GM18517 (cell line): ENCODE measurements at regions not wholly inside any gene's neighbourhood (a gene's known extent, or its start where the extent isn't known, plus 50 kb on each side); places are given as distances from the start of the nearest gene placed in this dataset.

Source experiments
- ATAC-seq: cut with Tn5 transposase; IDR thresholded peaks from one replicate; pipeline ENCODE4 v1.9.1; 2021; ENCODE audit warnings: mild to moderate bottlenecking, moderate library complexity; ENCODE audit not compliant: unreplicated experiment

DNA sequence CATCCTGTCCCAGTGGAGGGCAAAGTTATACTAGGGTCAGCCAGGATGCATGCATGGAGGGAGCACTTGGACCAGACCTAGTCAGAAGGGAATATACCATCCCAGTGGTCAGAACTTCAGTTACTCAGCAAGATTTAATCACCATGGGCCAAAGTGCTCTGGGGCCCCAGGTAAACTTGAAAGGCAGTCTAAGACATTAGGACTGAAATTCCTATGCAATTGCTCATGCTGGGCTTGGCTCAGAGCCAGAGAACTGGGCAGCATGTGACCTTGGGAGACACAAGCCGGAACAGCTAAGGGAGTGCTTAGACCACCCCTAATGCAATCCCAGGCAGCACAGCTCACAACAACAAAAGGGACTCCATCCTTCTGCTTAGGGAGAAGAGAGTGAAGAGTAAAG, 401.3 kb downstream of the KCNJ3 start:
- ATAC-seq: no peak

DNA sequence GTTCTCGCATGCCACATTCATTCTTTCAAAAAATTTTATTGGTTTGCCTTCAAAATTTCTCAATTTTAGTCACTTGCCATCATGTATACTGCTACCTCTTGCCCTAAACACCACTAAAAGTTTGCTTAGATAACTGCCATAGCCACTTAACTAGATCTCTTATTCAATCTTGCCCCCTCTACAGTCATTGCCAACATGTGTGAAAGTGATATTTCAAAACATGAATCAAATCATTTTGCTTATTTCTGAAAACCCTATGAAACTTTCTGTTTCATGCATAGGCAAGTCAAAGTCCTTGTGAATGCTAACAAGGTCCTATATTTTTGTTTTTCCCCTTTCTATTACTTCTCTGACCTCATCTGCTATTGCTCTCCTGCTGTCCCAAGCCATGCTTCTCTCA, 397.1 kb downstream of the KCNJ3 start:
- no peak for ATAC-seq

DNA sequence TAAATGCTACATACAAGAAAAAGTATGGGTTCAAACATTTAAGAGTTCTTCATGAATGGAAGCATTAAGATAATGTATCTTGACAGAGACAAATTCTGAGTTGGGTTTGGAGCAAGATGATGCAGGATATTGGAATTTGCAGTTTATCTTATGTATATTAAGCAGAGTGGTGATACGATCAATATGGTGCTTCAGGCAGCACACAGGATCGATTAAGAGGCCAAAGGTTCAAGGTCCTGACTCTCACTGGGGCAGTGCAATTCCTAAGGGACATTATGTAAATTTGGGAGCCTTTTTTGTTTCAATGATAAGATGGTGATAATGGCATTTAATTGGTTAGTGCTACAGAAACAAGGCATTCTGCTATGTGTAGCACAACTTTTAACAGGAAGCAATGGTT, 381.9 kb downstream of the KCNJ3 start:
- ATAC-seq: no peak

DNA sequence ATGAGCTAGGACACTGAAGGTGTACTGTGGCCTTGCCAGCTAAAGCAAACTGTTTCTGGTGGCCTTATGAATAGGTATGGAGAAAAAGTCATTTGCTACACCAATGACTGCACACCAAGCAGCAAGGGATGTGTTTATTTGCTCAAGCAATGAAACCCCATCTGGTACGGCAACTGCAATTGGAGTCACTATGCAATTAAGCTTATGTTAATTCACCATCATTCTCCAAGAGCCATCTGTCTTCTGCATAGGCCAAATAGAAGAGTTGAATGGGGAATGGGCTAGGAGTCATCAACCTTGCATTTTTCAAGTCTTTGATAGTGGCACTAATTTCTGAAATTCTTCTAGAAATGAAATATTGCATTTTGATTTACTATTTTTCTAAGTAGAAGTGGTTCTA, 372.0 kb downstream of the KCNJ3 start:
- no peak for ATAC-seq

DNA sequence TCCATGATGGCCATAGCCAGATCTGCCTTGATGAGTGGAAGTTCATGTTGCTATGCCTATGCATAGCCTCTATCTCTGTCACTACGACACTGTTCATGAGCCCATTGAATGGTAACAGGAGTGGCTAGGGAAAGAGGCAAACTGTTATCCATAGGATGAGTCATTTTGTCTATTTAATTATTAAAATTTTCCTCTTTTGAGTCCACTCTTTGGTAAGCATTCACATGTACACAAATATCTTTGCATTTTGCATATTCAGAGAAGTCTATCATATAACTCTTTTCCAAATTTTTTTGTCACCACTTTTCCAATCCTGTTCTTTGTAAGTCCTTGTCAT, 364.4 kb downstream of the KCNJ3 start:
- no peak for ATAC-seq

DNA sequence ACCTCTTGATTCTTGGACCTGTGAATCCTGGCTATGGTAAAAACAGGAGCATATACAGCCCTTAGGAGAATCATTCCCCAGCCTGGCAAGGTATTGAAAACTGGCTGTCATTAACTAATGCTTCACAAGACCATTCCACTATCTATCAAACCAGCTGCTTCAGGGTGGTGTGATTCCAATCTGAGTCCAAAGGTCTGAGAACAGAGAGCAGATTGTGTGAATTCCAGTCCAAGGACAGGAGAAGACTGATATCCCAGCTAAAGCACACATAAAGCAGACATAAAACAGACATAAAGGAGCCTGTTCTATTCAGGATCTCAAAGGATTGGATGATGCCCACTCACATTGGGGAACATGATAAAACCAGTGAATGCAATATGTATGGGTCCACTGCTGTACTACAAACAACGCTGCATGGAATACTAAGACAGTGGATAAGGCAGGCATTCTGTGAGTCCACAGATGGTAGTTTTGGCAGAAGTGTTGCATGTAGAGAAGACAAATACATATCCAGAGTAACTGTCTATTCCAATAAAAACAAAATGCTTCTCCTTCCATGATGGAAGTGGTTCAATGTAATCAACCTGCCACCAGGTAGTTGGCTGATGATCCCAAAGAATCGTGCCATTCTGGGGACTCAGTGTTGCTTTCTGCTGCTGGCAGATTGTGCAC, 363.9 kb downstream of the KCNJ3 start:
- ATAC-seq: no peak

DNA sequence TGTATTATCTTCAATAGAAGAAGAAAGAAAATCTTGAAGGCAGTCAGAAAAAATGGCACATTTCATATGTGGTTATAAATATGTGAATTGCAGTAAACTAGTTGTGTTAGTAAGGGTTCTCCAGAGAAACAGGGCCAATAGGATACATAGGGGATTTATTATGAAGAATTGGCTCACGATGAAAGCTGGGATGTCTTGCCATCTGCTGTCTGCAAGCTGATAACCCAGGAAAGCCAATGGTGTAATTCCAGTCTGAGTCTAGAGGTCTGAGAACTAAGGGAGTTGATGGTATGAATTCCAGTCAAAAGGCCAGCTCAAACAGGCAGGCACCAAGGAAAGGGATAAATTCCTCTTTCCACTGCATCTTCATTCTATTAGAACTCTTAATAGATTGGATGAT, 362.4 kb downstream of the KCNJ3 start:
- no peak for ATAC-seq

DNA sequence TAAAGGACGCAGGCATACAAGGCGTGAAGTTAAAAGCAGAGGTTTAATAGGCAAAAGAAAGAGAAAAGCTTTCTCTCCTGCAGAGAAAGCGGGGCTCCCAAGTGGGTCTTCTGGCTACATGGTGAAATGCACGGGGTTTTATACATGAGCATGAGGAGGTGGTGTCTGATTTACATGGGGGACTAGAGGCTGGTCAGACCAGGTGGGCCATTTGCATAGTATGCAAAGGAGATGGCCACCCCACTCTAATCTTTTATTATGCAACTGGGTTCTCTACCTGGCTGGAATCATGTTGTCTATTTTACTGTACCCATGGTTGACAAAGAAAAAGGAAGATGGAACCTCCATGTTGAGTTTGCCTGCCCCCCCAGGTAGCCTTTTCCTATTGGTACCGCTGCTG, 356.2 kb downstream of the KCNJ3 start:
- ATAC-seq: no peak

DNA sequence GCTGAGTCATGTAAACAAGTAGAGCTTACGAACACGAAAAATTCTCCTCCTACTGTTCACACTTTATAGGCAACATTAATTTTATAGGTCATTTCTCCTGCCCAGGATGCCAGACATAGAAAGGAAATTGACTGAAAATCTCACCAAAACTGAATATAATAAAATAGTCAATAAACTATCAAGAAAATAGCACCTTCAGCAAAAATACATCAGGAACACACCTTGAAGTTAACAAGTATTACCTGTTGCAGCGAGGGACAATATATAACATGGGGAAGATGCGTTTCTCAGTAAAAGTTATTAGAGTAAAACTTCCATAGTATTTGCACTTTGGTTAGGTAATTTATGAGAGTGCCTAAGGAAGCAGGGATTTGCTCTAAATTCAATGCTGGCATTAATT, 344.6 kb downstream of the KCNJ3 start:
- ATAC-seq: no peak

DNA sequence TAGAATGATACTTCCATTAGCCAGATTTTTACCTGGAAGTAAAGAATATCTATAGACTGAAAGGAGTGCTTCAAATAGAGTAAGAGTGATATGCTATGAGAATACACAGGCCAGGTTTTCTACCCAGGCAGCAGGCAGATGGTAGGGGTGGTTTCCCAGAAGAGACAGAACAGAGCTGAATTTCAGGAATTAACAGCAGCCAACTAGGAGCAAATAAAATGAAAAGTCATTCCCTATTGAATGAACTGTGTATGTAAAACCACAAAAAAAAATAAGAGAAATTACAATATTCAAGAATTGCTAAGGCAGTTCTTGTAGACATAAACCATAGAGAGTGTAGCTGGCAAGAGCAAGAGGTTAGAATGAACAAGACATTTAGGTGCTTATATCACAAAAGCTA, 336.8 kb downstream of the KCNJ3 start:
- ATAC-seq: no peak

DNA sequence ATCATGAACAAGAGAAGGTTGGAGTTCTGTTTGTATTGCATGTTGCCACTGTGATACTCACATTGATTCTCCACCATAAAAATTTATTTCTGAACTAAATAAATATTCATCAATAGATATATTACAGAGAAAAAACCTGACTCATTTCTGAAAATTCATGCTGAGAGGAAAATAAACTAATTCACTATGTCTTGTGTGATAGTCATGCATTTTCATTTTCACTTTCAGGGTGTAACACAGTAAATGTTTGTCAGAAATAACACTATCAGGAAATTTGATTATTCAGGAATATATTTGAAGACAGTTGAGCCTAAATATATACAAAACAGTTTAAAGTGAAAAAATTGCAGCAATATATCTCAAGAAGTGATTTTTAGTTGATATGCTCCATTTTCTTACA, 335.2 kb downstream of the KCNJ3 start:
- ATAC-seq: peak; percentile 81

DNA sequence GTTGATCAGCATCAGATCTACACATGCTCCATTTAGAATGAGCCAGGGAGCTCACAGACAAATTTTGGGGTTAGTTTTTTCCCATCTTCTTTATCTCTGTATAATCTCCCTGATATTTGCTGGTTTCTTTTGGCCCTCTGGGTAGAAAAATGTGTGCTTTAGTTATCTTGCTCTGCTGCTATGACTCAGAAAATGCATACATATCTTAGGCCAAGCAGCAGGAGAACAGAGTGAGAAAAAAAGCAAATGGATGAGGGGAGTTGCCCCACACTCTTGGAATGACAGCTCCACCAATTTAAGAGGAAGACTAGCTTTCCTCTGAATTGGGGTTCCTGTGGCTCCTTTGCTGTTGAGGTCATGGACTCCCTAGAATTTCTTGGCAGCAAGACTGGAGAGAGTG, 331.8 kb downstream of the KCNJ3 start:
- ATAC-seq: no peak

DNA sequence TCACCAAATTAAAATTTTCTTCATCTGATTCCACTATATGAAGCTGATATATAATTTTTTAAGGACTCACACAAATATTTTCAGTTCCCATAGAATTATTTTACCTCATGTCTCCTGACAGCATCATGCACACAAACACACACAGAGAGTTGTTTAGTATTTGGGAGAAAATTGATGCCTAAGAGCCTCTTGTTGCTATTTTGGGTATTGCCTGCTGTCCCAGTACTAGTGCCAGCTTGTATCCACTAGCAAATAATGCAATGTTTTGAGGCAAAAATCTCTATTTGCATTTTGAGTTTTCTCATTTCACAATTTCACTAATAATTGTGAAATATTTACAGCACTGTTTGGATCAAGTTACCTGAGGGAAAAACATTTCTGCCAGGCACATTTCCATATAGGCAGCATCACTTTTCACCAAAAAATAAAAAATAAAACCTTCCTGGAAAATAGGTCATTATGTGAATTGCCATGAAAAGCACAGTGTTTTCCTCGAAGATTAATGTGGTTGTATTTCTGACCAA, 328.2 kb downstream of the KCNJ3 start:
- no peak for ATAC-seq

DNA sequence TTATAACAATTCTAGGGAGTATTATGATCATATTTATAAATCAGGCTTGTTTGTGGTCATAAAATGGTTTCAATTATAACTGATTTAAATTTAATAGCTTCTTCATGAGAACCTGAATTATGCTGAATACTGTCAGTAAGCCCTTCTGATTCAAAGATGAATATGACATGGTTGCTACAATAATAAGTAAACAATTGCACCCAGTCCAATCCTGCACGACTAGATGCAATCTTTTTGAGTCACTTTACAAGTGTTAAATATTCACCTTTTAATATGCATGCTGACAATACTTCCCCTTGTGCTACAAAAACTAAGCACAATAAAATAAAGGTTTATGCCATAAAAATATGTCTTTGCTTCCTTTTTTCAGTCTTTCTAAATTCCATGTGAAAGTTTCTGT, 325.2 kb downstream of the KCNJ3 start:
- no peak for ATAC-seq

DNA sequence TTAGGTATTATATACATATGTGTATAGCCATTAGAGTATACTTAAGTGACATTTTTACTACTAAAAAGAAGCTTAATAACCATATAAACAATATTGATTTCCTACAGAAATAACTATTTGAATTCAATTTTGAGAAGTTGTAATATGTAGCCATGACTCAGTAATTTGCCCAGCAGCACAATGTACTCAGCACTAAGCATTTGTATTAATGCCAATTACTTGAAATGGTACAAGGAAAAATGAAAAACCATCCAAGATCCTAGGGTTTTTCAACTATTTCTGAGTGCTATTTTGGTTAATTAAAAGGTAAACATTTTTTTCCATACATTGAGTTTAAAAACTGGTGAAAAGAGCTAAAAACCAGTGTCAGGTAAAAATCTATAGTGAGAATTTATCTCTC, 324.0 kb downstream of the KCNJ3 start:
- no peak for ATAC-seq

DNA sequence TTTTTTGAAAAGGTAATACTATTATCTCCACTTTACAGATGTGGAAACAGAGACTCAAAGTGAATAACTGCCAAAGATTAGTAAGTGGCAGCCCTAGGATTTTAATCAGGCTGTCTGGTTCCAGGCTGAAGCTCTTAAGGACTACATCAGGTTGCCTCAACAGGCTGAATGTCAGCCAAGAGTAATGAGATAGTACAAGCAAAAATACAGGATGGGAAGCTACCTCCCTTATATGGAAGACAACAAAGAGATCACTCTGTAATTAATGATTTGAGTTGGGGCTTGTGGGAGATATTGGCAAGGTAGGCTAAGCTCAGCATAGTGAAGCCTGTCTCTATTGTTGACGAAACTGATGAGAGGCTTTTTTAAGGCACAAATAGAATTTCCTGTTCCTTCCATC, 323.1 kb downstream of the KCNJ3 start:
- ATAC-seq: no peak

DNA sequence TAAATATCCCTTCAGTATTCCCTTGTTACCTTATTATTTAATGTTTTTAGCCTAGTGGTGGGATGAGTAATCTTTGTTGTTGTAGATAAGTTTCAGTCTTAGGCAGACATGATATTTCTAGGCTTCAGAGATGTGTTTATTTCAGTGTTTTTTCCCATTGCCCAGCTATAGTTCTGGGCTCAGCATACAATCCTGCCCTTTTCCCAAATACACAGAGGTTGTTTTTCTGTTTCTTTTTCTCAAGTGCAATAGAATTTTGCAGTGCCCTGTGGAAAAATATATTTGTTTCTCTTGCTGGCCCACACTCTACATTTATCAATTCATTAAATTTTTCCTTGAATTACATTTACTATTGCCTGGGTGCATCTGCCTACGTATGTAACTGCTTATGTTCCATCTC, 321.8 kb downstream of the KCNJ3 start:
- ATAC-seq: no peak

DNA sequence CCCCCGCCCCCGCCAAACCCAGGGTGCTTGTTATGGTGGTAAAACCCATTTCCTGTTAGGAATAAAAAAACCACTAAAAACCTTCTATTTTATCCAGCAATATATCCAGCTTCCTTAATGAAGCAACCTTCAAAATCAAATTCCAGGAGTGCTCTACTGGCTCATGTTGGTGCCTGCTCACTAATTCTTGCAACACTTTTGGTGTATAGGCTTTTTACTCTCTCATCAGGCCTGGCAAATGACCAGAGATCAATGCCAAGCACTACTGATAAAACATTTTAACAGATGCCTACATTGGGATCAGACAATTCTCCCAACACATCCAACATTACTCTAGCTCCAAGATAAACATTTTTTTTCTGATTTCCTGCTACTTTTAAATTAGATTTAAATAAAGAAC, 312.4 kb downstream of the KCNJ3 start:
- ATAC-seq: no peak

DNA sequence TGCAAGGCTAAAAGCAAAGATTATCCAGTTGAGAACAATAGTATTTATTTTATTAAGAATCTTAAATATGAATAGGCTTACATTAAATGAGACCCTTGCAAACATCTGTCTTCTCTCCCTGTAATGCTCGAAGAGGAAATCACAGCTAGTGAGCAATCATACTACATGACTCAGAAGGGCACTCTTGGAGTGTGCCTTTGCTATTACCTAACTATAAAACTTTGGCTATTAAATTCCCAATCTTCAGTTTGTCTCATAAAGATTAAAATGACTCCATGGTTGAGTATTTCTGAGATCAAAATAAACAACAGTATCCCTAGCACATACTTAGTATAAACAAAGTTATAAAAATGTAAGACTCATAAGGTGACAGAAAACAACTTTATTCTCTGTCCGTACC, 296.9 kb downstream of the KCNJ3 start:
- no peak for ATAC-seq

DNA sequence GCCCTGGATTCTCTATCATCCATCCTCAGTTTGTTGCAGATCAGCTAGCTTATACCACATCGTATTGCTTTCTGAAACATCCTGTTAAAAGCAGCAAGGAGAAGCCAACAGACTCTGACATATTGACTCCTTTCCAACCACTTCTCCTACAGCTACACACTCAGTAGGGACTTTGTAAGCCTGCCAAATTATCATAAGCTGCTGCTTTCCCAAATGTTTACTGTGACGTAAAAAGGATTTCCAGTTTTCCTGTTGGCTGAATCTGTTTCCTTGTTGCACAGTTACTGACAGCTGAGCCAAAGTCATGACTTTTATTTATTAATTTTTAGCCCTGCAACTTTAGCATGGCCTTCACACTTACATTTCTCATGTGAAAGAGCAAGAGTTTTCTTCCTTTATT, 294.3 kb downstream of the KCNJ3 start:
- ATAC-seq: no peak

DNA sequence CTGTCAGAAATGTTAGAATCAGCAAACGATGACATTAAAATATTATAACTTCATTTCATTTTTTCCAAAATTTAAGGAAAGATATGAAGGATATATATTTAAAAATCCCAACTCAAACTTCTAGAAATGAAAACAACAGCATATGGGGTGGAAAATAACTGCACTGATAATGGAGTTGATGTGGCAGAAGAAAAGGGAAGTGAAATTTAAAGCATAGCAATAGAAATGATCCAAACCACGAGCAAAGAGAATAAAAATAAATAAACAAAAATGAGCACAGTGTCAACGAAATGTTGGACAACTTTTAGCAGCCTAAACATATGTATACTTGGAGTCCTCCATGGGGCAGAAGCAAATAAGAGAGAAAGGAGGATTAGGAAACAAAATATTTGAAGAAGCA, 280.2 kb downstream of the KCNJ3 start:
- no peak for ATAC-seq

DNA sequence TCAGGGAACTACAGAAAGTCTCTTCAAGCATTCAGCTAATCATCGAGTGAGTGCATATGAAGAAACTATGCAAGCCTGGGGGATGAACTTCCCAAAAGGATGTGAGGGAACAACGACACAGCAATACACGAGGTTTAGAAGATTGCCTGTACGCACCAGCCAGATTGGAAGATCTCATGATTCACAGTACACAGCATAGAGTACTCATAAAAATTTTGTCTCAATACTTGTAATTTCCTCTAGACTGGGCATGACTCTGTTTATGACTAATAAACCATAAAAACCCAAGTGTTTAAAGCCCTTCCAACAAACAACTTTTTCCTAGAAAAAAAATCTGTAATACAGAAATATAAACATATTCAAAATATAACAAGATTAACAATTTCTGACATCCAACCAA, 279.7 kb downstream of the KCNJ3 start:
- ATAC-seq: no peak

DNA sequence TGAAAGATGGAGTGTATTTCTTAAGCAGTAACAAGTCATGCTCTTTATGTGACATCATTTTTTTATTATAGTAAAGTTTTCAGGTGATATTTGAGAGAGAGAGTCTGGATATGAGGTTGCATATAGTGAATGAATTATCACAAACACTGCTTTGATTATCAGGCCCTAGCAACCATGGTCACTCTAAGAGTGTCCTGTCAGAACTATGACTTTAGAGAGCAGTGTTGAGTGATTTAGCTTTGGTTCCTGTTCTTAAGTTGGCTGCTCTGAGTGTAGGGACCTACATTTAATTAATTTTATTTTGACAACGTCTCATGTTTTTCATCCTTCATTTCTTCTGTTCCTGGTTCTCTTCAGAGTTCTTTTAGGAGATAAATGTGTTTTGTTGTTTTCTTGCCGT, 275.5 kb downstream of the KCNJ3 start:
- ATAC-seq: peak; percentile 48
